Vagina (tissue), 2 donors: ENCODE measurements at regions not wholly inside any gene's neighbourhood (a gene's known extent, or its start where the extent isn't known, plus 50 kb on each side); places are given as distances from the start of the nearest gene placed in this dataset.

ENCODE experiments used
- DNase-seq, 2 donors: peaks; one replicate each; pipeline ENCODE4 v3.0.0-alpha.2; 2017; ENCODE audit errors: extremely low spot score in 2 of 2
- H3K27ac ChIP-seq: fragments of 200-600 bp; sonication (generic); one replicate; pipeline ENCODE4 v1.5.1; 2019
- H3K27me3 ChIP-seq: fragments of 200-600 bp; sonication (generic); one replicate; pipeline ENCODE4 v1.5.1; 2019
- H3K36me3 ChIP-seq, 2 donors: fragments of 200-600 bp; sonication (generic); one replicate each; pipeline ENCODE4 v1.5.1; 2017 to 2019
- H3K4me1 ChIP-seq: fragments of 200-600 bp; sonication (generic); one replicate; pipeline ENCODE4 v1.5.1; 2019
- H3K4me3 ChIP-seq, 2 donors: fragments of 200-600 bp; sonication (generic); 1 replicate in 1 of 2; 2 replicates in 1 of 2; pipeline ENCODE4 v1.5.1; 2016 to 2019
- H3K9me3 ChIP-seq: fragments of 200-600 bp; sonication (generic); one replicate; pipeline ENCODE4 v1.5.1; 2019
- POLR2A ChIP-seq, 2 donors: fragments of 450-650 bp; IDR thresholded peaks; one replicate each; pipeline ENCODE4 v1.6.1; 2017; ENCODE audit warnings: antibody characterized with exemption in 2 of 2, mild to moderate bottlenecking in 2 of 2, moderate library complexity in 2 of 2
- POLR2AphosphoS5 ChIP-seq, 2 donors: sonication (generic); formaldehyde crosslinking; IDR thresholded peaks; one replicate each; pipeline ENCODE4 v1.9.0; 2017; ENCODE audit warnings: antibody characterized with exemption in 2 of 2, mild to moderate bottlenecking in 2 of 2, low read depth in 1 of 2; ENCODE audit not compliant: insufficient read depth in 1 of 2
- intact Hi-C: fragments of 100-400 bp; cut with DNase I; formaldehyde crosslinking; loops from one replicate; pipeline ENCODE4 v1.15.1; 2023
- TF ChIP-seq, protein P1 (sequence below), 3 experiments: fragments of 450-650 bp in 2 of 3; fragments of 200-600 bp in 1 of 3; sonication (generic) in 1 of 3; IDR thresholded peaks; one replicate each; pipeline ENCODE4 v1.5.1; 2017 to 2019; ENCODE audit warnings: antibody characterized with exemption in 3 of 3, mild to moderate bottlenecking in 2 of 3, moderate library complexity in 2 of 3

- Histone ChIP-seq H3K9me3 (no peaks in the 10 kb centered on the region), H3K36me3 (no peaks in the 10 kb centered on the region), H3K27me3 (no peaks in the 10 kb centered on the region), H3K4me3 (no peak overlapping the region), H3K4me1 (no peaks in the 10 kb centered on the region), H3K27ac (no peak overlapping the region)
- intact Hi-C loops, result no loop called here
- TF ChIP-seq POLR2AphosphoS5 (IDR thresholded peaks at IDR 0.05; ENCODE audit: insufficient read depth in 1 of 2, low read depth in 1 of 2) (no peak), POLR2A (IDR thresholded peaks at IDR 0.05) (no peak)
- TF ChIP-seq, protein P1, sequence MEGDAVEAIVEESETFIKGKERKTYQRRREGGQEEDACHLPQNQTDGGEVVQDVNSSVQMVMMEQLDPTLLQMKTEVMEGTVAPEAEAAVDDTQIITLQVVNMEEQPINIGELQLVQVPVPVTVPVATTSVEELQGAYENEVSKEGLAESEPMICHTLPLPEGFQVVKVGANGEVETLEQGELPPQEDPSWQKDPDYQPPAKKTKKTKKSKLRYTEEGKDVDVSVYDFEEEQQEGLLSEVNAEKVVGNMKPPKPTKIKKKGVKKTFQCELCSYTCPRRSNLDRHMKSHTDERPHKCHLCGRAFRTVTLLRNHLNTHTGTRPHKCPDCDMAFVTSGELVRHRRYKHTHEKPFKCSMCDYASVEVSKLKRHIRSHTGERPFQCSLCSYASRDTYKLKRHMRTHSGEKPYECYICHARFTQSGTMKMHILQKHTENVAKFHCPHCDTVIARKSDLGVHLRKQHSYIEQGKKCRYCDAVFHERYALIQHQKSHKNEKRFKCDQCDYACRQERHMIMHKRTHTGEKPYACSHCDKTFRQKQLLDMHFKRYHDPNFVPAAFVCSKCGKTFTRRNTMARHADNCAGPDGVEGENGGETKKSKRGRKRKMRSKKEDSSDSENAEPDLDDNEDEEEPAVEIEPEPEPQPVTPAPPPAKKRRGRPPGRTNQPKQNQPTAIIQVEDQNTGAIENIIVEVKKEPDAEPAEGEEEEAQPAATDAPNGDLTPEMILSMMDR (IDR thresholded peaks at IDR 0.05), result no peak
- no peak for DNase-seq
Observed at GRCh38 chr4:58935332-58935731, 1825.1 kb upstream of the IGFBP7 start.

DNA sequence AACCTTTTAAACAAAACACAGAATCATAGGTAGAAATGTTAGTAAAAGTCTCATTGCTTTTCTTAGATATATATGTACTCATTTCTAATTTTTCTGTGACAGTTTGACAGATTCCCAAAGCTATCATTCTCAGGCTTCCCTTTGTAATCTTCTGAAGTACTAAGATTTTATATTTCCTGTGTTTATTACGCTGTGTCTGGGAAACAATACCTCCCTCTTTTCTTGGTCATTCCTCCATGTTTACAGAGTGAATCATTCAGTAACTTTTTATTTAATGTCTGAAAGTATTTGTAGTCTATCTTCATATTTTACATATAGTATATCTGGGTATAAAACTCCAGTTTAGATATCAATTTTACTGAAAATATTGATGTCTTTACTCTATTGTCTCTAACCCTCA is 1826.3 kb upstream of the IGFBP7 start:
- H3K27ac ChIP-seq, result no peak overlapping the region
- no peaks in the 10 kb centered on the region for H3K4me1 ChIP-seq
- no peak for DNase-seq
- H3K27me3 ChIP-seq, result no peaks in the 10 kb centered on the region
- no peak for TF ChIP-seq POLR2A (IDR thresholded peaks at IDR 0.05)
- no peak for TF ChIP-seq POLR2AphosphoS5 (IDR thresholded peaks at IDR 0.05; ENCODE audit: insufficient read depth in 1 of 2, low read depth in 1 of 2)
- TF ChIP-seq, protein P1 (IDR thresholded peaks at IDR 0.05), result no peak
- intact Hi-C loops, result no loop called here
- H3K36me3 ChIP-seq, result no peaks in the 10 kb centered on the region
- no peak overlapping the region for H3K4me3 ChIP-seq
- H3K9me3 ChIP-seq, result no peaks in the 10 kb centered on the region

GRCh38 chr4:58940167-58940566 is 1830.0 kb upstream of the IGFBP7 start:
- intact Hi-C loops, result no loop called here
- H3K4me1 ChIP-seq, result no peaks in the 10 kb centered on the region
- TF ChIP-seq POLR2A (IDR thresholded peaks at IDR 0.05) (no peak), POLR2AphosphoS5 (IDR thresholded peaks at IDR 0.05; ENCODE audit: insufficient read depth in 1 of 2, low read depth in 1 of 2) (no peak)
- TF ChIP-seq, protein P1 (IDR thresholded peaks at IDR 0.05), result no peak

DNA sequence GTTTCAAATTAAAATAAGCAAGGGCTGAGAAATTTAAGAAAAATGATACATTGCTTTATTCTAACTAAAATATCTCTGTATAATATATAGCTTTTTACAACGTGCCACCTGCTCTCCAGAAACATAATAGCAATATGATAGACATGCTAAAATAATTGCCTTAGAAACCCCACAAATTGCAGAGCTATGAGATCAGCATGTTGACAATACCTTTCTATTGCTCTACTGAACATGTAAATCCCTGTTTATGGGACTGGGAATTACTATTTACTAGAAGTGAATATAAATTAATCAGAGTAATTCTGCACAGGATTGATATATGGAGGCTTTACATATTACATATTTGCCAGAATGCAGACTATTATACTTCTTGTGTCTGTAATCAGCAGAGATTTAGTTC is 1831.1 kb upstream of the IGFBP7 start:
- no peak for DNase-seq
- Histone ChIP-seq H3K36me3 (no peaks in the 10 kb centered on the region), H3K4me1 (no peaks in the 10 kb centered on the region), H3K27me3 (no peaks in the 10 kb centered on the region), H3K4me3 (no peak overlapping the region), H3K27ac (no peak overlapping the region), H3K9me3 (no peaks in the 10 kb centered on the region)
- intact Hi-C loops, result no loop called here
- TF ChIP-seq, protein P1 (IDR thresholded peaks at IDR 0.05), result no peak
- no peak for TF ChIP-seq POLR2A (IDR thresholded peaks at IDR 0.05)
- TF ChIP-seq POLR2AphosphoS5 (IDR thresholded peaks at IDR 0.05; ENCODE audit: insufficient read depth in 1 of 2, low read depth in 1 of 2), result no peak

More at GRCh38 chr4:58940167-58940566, 1830.0 kb upstream of the IGFBP7 start:
- DNase-seq, result no peak
- Histone ChIP-seq H3K9me3 (no peaks in the 10 kb centered on the region), H3K36me3 (no peaks in the 10 kb centered on the region), H3K27ac (no peak overlapping the region), H3K27me3 (no peaks in the 10 kb centered on the region), H3K4me3 (no peak overlapping the region)

- H3K4me1 ChIP-seq, result no peaks in the 10 kb centered on the region
- TF ChIP-seq POLR2A (IDR thresholded peaks at IDR 0.05) (no peak), POLR2AphosphoS5 (IDR thresholded peaks at IDR 0.05; ENCODE audit: insufficient read depth in 1 of 2, low read depth in 1 of 2) (no peak)
- TF ChIP-seq, protein P1 (IDR thresholded peaks at IDR 0.05), result no peak
- DNase-seq, result no peak
- no peak overlapping the region for H3K4me3 ChIP-seq
- no peaks in the 10 kb centered on the region for H3K27me3 ChIP-seq
- H3K27ac ChIP-seq, result no peak overlapping the region
- H3K36me3 ChIP-seq, result no peaks in the 10 kb centered on the region
- H3K9me3 ChIP-seq, result no peaks in the 10 kb centered on the region
- intact Hi-C loops, result no loop called here
Observed at GRCh38 chr4:58953575-58953974, 1843.4 kb upstream of the IGFBP7 start.
